ENCODE measurements at regions not wholly inside any gene's neighbourhood (a gene's known extent, or its start where the extent isn't known, plus 50 kb on each side); places are given as distances from the start of the nearest gene placed in this dataset.

DNA sequence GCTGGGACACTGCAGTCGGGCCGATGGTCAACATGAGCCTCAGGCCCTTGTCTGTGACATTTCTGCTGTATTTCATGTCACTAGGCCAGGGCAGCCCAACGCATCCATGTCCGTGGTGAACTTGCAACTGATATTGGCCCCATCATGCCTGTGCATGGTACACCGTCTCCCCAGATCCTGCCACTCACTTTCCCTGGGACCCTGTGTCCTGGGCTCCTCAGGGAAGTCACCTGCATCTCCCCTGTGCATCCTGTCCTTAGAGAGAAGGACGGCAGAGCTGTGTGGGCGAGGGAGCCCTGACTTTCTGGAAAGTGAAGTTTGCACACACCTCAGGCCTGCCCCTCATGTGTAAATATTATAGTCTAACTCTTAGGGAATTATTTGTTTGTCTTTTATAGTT is 123.3 kb downstream of the ACKR3 start:
- no peak overlapping the region for H3K4me3 Mint-ChIP-seq
- no peaks in the 10 kb centered on the region for H3K9me3 Mint-ChIP-seq
- TF ChIP-seq, protein P1, sequence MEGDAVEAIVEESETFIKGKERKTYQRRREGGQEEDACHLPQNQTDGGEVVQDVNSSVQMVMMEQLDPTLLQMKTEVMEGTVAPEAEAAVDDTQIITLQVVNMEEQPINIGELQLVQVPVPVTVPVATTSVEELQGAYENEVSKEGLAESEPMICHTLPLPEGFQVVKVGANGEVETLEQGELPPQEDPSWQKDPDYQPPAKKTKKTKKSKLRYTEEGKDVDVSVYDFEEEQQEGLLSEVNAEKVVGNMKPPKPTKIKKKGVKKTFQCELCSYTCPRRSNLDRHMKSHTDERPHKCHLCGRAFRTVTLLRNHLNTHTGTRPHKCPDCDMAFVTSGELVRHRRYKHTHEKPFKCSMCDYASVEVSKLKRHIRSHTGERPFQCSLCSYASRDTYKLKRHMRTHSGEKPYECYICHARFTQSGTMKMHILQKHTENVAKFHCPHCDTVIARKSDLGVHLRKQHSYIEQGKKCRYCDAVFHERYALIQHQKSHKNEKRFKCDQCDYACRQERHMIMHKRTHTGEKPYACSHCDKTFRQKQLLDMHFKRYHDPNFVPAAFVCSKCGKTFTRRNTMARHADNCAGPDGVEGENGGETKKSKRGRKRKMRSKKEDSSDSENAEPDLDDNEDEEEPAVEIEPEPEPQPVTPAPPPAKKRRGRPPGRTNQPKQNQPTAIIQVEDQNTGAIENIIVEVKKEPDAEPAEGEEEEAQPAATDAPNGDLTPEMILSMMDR (IDR thresholded peaks at IDR 0.05), result no peak
- H3K36me3 ChIP-seq (ENCODE audit: insufficient read depth, low read length), result no peaks in the 10 kb centered on the region
- no peak overlapping the region for H3K27ac Mint-ChIP-seq
- H3K27ac ChIP-seq (ENCODE audit: low read depth in 1 of 2, low read length in 2 of 2), result no peak overlapping the region
- H3K36me3 Mint-ChIP-seq (ENCODE audit: low read depth), result no peaks in the 10 kb centered on the region
- no peaks in the 10 kb centered on the region for H3K4me1 Mint-ChIP-seq (ENCODE audit: low read depth)
- DNase-seq, result no peak
- ATAC-seq (ENCODE audit: poor library complexity), result no peak
- no peaks in the 10 kb centered on the region for H3K4me1 ChIP-seq (ENCODE audit: insufficient read depth, low read length)
- H3K4me3 ChIP-seq (ENCODE audit: low read length), result no peak overlapping the region
- CTCF ChIA-PET, result no interaction called here
- H3K9me3 ChIP-seq (ENCODE audit: control insufficient read depth in 1 of 2, insufficient read depth in 1 of 2, low read length in 2 of 2), result no peaks in the 10 kb centered on the region
- POLR2A ChIA-PET, result no interaction called here
- peaks cover 35% of the 10 kb centered on the region for H3K27me3 Mint-ChIP-seq
- H3K27me3 ChIP-seq (ENCODE audit: control insufficient read depth in 1 of 2, insufficient read depth in 2 of 2, low read length in 2 of 2), result peaks cover 0 to 4% of the 10 kb centered on the region in 2 experiments
- intact Hi-C loops (cut with DNase I, micrococcal nuclease), result no loop called here

DNA sequence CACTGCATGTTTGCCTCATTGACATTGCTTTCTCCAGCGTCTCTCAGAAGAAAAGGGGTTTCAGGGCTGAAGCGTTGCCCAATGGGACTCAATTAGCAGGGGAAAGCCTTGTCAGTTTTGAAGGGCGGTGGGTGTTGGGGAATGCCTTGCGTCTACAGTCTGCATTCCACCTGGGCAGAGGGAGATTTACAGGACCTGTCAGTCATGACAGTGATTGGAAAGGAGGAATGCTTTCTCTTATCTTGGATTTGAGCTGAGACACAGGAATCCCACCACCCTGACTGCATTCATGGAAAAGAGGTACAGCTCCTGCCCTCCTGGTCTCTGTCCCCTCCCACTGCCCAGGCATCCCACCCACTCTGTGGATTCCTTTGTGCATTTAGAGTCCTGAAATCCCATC is 123.9 kb downstream of the ACKR3 start:
- no peaks in the 10 kb centered on the region for H3K9me3 Mint-ChIP-seq
- TF ChIP-seq, protein P1 (IDR thresholded peaks at IDR 0.05), result no peak
- H3K36me3 Mint-ChIP-seq (ENCODE audit: low read depth), result no peaks in the 10 kb centered on the region
- H3K4me3 ChIP-seq (ENCODE audit: low read length), result no peak overlapping the region
- H3K36me3 ChIP-seq (ENCODE audit: insufficient read depth, low read length), result no peaks in the 10 kb centered on the region
- H3K27me3 Mint-ChIP-seq, result peaks cover 35% of the 10 kb centered on the region
- ChIA-PET CTCF (no interaction called here), POLR2A (no interaction called here)
- no peak overlapping the region for H3K4me3 Mint-ChIP-seq
- intact Hi-C loops (cut with DNase I, micrococcal nuclease), result no loop called here
- no peaks in the 10 kb centered on the region for H3K4me1 Mint-ChIP-seq (ENCODE audit: low read depth)
- H3K4me1 ChIP-seq (ENCODE audit: insufficient read depth, low read length), result no peaks in the 10 kb centered on the region
- no peak overlapping the region for H3K27ac Mint-ChIP-seq
- H3K9me3 ChIP-seq (ENCODE audit: control insufficient read depth in 1 of 2, insufficient read depth in 1 of 2, low read length in 2 of 2), result no peaks in the 10 kb centered on the region
- DNase-seq, result no peak
- ATAC-seq (ENCODE audit: poor library complexity), result no peak
- no peak overlapping the region for H3K27ac ChIP-seq (ENCODE audit: low read depth in 1 of 2, low read length in 2 of 2)
- peaks cover 0 to 4% of the 10 kb centered on the region in 2 experiments for H3K27me3 ChIP-seq (ENCODE audit: control insufficient read depth in 1 of 2, insufficient read depth in 2 of 2, low read length in 2 of 2)

DNA sequence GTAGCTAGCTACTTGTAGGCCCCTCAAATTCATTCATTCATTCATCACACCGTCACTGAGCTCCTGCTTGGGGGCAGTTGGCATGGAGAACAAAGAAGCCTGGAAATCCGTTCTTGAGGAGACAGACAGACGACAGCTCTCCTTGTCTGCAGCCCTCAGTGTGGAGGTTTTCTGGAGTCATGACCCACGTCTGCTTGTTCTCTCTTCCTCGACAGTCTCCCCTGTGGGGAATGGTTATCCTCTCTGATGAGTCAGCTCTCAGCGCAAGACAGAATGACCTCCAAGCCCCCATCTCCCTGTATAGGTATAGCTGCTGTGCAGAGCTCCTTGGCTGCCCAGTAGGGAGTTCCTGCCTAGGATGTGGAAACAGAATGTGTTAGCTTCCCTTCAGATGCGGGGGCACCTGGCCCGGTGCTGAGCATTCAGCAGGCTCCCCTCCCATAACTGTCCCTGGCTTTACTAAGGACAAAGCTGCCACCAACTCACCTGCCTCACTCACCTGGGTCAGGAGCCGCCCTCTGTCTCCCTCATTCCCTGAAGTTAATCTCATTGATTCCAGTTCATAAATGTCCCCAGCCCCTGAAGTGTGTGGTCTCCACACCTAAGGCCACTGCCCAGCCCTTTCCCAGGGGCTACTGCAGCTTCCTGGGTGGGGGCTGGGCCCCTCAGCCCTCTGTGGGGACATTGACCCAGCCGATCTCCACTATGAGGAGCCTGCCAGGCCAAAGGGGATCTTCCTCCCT is 124.7 kb downstream of the ACKR3 start:
- POLR2A ChIA-PET, result no interaction called here
- no peaks in the 10 kb centered on the region for H3K4me1 ChIP-seq (ENCODE audit: insufficient read depth, low read length)
- Mint-ChIP-seq H3K27ac (no peak overlapping the region), H3K9me3 (no peaks in the 10 kb centered on the region), H3K4me3 (no peak overlapping the region), H3K27me3 (peaks cover 32% of the 10 kb centered on the region), H3K4me1 (ENCODE audit: low read depth) (no peaks in the 10 kb centered on the region), H3K36me3 (ENCODE audit: low read depth) (no peaks in the 10 kb centered on the region)
- H3K9me3 ChIP-seq (ENCODE audit: control insufficient read depth in 1 of 2, insufficient read depth in 1 of 2, low read length in 2 of 2), result no peaks in the 10 kb centered on the region
- H3K36me3 ChIP-seq (ENCODE audit: insufficient read depth, low read length), result no peaks in the 10 kb centered on the region
- no peak overlapping the region for H3K4me3 ChIP-seq (ENCODE audit: low read length)
- DNase-seq (no peak), ATAC-seq (ENCODE audit: poor library complexity) (no peak)
- TF ChIP-seq, protein P1 (IDR thresholded peaks at IDR 0.05), result no peak
- intact Hi-C loops (cut with DNase I, micrococcal nuclease), result no loop called here
- CTCF ChIA-PET, result no interaction called here
- no peak overlapping the region for H3K27ac ChIP-seq (ENCODE audit: low read depth in 1 of 2, low read length in 2 of 2)
- H3K27me3 ChIP-seq (ENCODE audit: control insufficient read depth in 1 of 2, insufficient read depth in 2 of 2, low read length in 2 of 2), result peaks cover 0 to 4% of the 10 kb centered on the region in 2 experiments

Data from CD4-positive, alpha-beta T cell (primary cell).